ENCODE measurements at regions not wholly inside any gene's neighbourhood (a gene's known extent, or its start where the extent isn't known, plus 50 kb on each side); places are given as distances from the start of the nearest gene placed in this dataset.

- 29% methylated on average over 3 of the region's 3 CpGs for WGBS (ENCODE audit: low lambda C conversion rate)
- H3K36me3 ChIP-seq (replicated peaks in 1 of 2; ENCODE audit: control insufficient read depth in 1 of 2, insufficient read depth in 2 of 2, low read length in 1 of 2), result no peaks in the 10 kb centered on the region
Measured at GRCh38 chr4:175970072-175970471, 95.6 kb upstream of the WDR17 start.

GRCh38 chr4:175970724-175971123, 94.9 kb upstream of the WDR17 start:
- Histone ChIP-seq H3K27me3 (ENCODE audit: insufficient read depth) (no peaks in the 10 kb centered on the region; the same call in 1 of the 2 replicates), H4K20me1 (ENCODE audit: insufficient read depth) (no peaks in the 10 kb centered on the region), H3K36me3 (replicated peaks in 1 of 2; ENCODE audit: control insufficient read depth in 1 of 2, insufficient read depth in 2 of 2, low read length in 1 of 2) (no peaks in the 10 kb centered on the region), H3K9ac (no peak overlapping the region), H3F3A (replicated peaks; ENCODE audit: insufficient read depth) (no peaks in the 10 kb centered on the region), H3K9me2 (no peaks in the 10 kb centered on the region), H2AFZ (ENCODE audit: low read depth) (no peak overlapping the region), H3K4me3 (ENCODE audit: low read depth in 2 of 2, low read length in 1 of 2) (no peak overlapping the region), H3K4me2 (no peak overlapping the region), H3K79me2 (ENCODE audit: insufficient read depth) (no peaks in the 10 kb centered on the region), H3K4me1 (ENCODE audit: control insufficient read depth in 1 of 2, insufficient read depth in 2 of 2, low read depth in 1 of 2, low read length in 1 of 2) (no peaks in the 10 kb centered on the region), H3K27ac (ENCODE audit: low read depth in 2 of 2, low read length in 1 of 2) (no peak overlapping the region), H3K9me3 (no peaks in the 10 kb centered on the region)
- no peak for DNase-seq
- POLR2A ChIA-PET, result no interaction called here
- CTCF ChIA-PET, result no interaction called here
- WGBS (ENCODE audit: low lambda C conversion rate), result 32% methylated on average over 8 of the region's 8 CpGs
- no peak for TF ChIP-seq EP300 (IDR thresholded peaks at IDR 0.05; ENCODE audit: borderline replicate concordance in 1 of 2, low read depth in 1 of 2, low read length in 1 of 2)
- TF ChIP-seq RXRA (IDR thresholded peaks at IDR 0.05; ENCODE audit: borderline replicate concordance, low read depth), result no peak
- no peak for TF ChIP-seq MAX (IDR thresholded peaks at IDR 0.05; ENCODE audit: low read depth)
- TF ChIP-seq NRF1 (IDR thresholded peaks at IDR 0.05; ENCODE audit: low read depth, low read length), result no peak
- no peak for TF ChIP-seq SIN3A (IDR thresholded peaks at IDR 0.05; ENCODE audit: borderline replicate concordance, low read depth, low read length)
- no peak for TF ChIP-seq CTCF (IDR thresholded peaks at IDR 0.05)
- TF ChIP-seq RAD21 (IDR thresholded peaks at IDR 0.05; ENCODE audit: low read length), result no peak
- TF ChIP-seq TCF12 (IDR thresholded peaks at IDR 0.05), result no peak
- TF ChIP-seq ZBTB33 (IDR thresholded peaks at IDR 0.05; ENCODE audit: borderline replicate concordance, low read depth), result no peak
- TF ChIP-seq USF2 (IDR thresholded peaks at IDR 0.05; ENCODE audit: borderline replicate concordance, low read depth, low read length), result no peak
- TF ChIP-seq ELF1 (IDR thresholded peaks at IDR 0.05), result no peak
- no peak for TF ChIP-seq IRF3 (IDR thresholded peaks at IDR 0.05; ENCODE audit: low read depth, low read length)
- TF ChIP-seq GABPA (IDR thresholded peaks at IDR 0.05; ENCODE audit: low read depth), result no peak
- TF ChIP-seq MEF2A (IDR thresholded peaks at IDR 0.05; ENCODE audit: borderline replicate concordance, low read depth), result no peak
- TF ChIP-seq JUND (IDR thresholded peaks at IDR 0.05), result no peak
- no peak for TF ChIP-seq USF1 (IDR thresholded peaks at IDR 0.05; ENCODE audit: borderline replicate concordance, low read depth)
- TF ChIP-seq TAF1 (IDR thresholded peaks at IDR 0.05; ENCODE audit: borderline replicate concordance, low read depth, low read length), result no peak
- no peak for TF ChIP-seq FOSL2 (IDR thresholded peaks at IDR 0.05; ENCODE audit: borderline replicate concordance, low read depth)

More at GRCh38 chr4:175970072-175970471, 95.6 kb upstream of the WDR17 start:
- H3K4me1 ChIP-seq (ENCODE audit: control insufficient read depth in 1 of 2, insufficient read depth in 2 of 2, low read depth in 1 of 2, low read length in 1 of 2), result no peaks in the 10 kb centered on the region
- POLR2A ChIA-PET, result no interaction called here
- no peaks in the 10 kb centered on the region for H4K20me1 ChIP-seq (ENCODE audit: insufficient read depth)
- CTCF ChIA-PET, result no interaction called here
- H3K9me2 ChIP-seq, result no peaks in the 10 kb centered on the region
- no peak overlapping the region for H3K4me2 ChIP-seq
- H3F3A ChIP-seq (replicated peaks; ENCODE audit: insufficient read depth), result no peaks in the 10 kb centered on the region
- no peak for DNase-seq
- TF ChIP-seq MAX (IDR thresholded peaks at IDR 0.05; ENCODE audit: low read depth) (no peak), TEAD4 (IDR thresholded peaks at IDR 0.05; ENCODE audit: borderline replicate concordance, insufficient read depth) (no peak), NRF1 (IDR thresholded peaks at IDR 0.05; ENCODE audit: low read depth, low read length) (no peak), FOSL2 (IDR thresholded peaks at IDR 0.05; ENCODE audit: borderline replicate concordance, low read depth) (no peak)
- no peak overlapping the region for H3K27ac ChIP-seq (ENCODE audit: low read depth in 2 of 2, low read length in 1 of 2)
- H3K79me2 ChIP-seq (ENCODE audit: insufficient read depth), result no peaks in the 10 kb centered on the region
- no peaks in the 10 kb centered on the region for H3K9me3 ChIP-seq
- no peaks in the 10 kb centered on the region; the same call in 1 of the 2 replicates for H3K27me3 ChIP-seq (ENCODE audit: insufficient read depth)
- H3K9ac ChIP-seq, result no peak overlapping the region
- H3K4me3 ChIP-seq (ENCODE audit: low read depth in 2 of 2, low read length in 1 of 2), result peak overlapping the region in 1 of 2 experiments; percentile 28; a peak in 1 of 4 replicates
- no peak overlapping the region for H2AFZ ChIP-seq (ENCODE audit: low read depth)

Data from SK-N-SH (cell line).